Stimulated activated naive CD4-positive, alpha-beta T cell treated with Interleukin-2 at 50 U/mL for 16 hours (primary cell): ENCODE measurements at regions not wholly inside any gene's neighbourhood (a gene's known extent, or its start where the extent isn't known, plus 50 kb on each side); places are given as distances from the start of the nearest gene placed in this dataset.
"Not testable (repeated sequence)": the region's sequence is repeated elsewhere in the genome, so short reads cannot be mapped to it uniquely, and the experiment has no call there.

Experiments used
- DNase-seq: peaks from one replicate; lab custom pipeline; 2025; lab: John Stamatoyannopoulos, UW

GRCh38 chr12:127170226-127171180 is 1096.5 kb upstream of the TMEM132C start:
- DNase-seq, result no peak

- no peak for DNase-seq
Measured at GRCh38 chr12:127172861-127173260, 1094.1 kb upstream of the TMEM132C start.

- not testable (repeated sequence) for DNase-seq
Measured at GRCh38 chr12:127173971-127174370, 1093.0 kb upstream of the TMEM132C start.

- DNase-seq, result no peak
Measured at GRCh38 chr12:127174881-127175280, 1092.1 kb upstream of the TMEM132C start.

GRCh38 chr12:127175361-127175760 is 1091.6 kb upstream of the TMEM132C start:
- DNase-seq, result no peak

GRCh38 chr12:127176804-127177203 is 1090.2 kb upstream of the TMEM132C start:
- no peak for DNase-seq

- no peak for DNase-seq
Measured at GRCh38 chr12:127178052-127178451, 1088.9 kb upstream of the TMEM132C start.

GRCh38 chr12:127178463-127178862 is 1088.5 kb upstream of the TMEM132C start:
- DNase-seq, result no peak

GRCh38 chr12:127179176-127179575 is 1087.8 kb upstream of the TMEM132C start:
- DNase-seq, result no peak

- no peak for DNase-seq
Measured at GRCh38 chr12:127182018-127182417, 1085.0 kb upstream of the TMEM132C start.

- DNase-seq, result no peak
Measured at GRCh38 chr12:127189992-127190391, 1077.0 kb upstream of the TMEM132C start.

GRCh38 chr12:127191129-127191528 is 1075.8 kb upstream of the TMEM132C start:
- DNase-seq, result no peak

- DNase-seq, result no peak
Measured at GRCh38 chr12:127192391-127192790, 1074.6 kb upstream of the TMEM132C start.

GRCh38 chr12:127193341-127193740 is 1073.6 kb upstream of the TMEM132C start:
- DNase-seq, result no peak

GRCh38 chr12:127194176-127194575 is 1072.8 kb upstream of the TMEM132C start:
- no peak for DNase-seq

- DNase-seq, result no peak
Measured at GRCh38 chr12:127205781-127206555, 1061.0 kb upstream of the TMEM132C start.

GRCh38 chr12:127209318-127209717 is 1057.7 kb upstream of the TMEM132C start:
- DNase-seq, result no peak

GRCh38 chr12:127214186-127214585 is 1052.8 kb upstream of the TMEM132C start:
- DNase-seq, result no peak

GRCh38 chr12:127223011-127223410 is 1044.0 kb upstream of the TMEM132C start:
- DNase-seq, result no peak

- DNase-seq, result no peak
Measured at GRCh38 chr12:127223731-127224130, 1043.2 kb upstream of the TMEM132C start.

- DNase-seq, result no peak
Measured at GRCh38 chr12:127230843-127231260, 1036.1 kb upstream of the TMEM132C start.

GRCh38 chr12:127231371-127231770 is 1035.6 kb upstream of the TMEM132C start:
- no peak for DNase-seq

GRCh38 chr12:127233016-127233415 is 1034.0 kb upstream of the TMEM132C start:
- no peak for DNase-seq
